IPS-15b (cell line): ENCODE measurements at regions not wholly inside any gene's neighbourhood (a gene's known extent, or its start where the extent isn't known, plus 50 kb on each side); places are given as distances from the start of the nearest gene placed in this dataset.

Experiments used
- H3K27me3 ChIP-seq: one replicate; pipeline ENCODE4 v1.6.1; 2013; ENCODE audit warnings: low read length; ENCODE audit not compliant: control insufficient read depth, insufficient read depth
- H3K36me3 ChIP-seq: one replicate; pipeline ENCODE4 v1.6.1; 2013; ENCODE audit warnings: low read length; ENCODE audit not compliant: control insufficient read depth, insufficient read depth
- H3K4me1 ChIP-seq: one replicate; pipeline ENCODE4 v1.6.1; 2013; ENCODE audit warnings: mild to moderate bottlenecking, low read length; ENCODE audit not compliant: control insufficient read depth, insufficient read depth
- H3K4me3 ChIP-seq: one replicate; pipeline ENCODE4 v1.5.1; 2013; ENCODE audit warnings: low read depth, low read length
- H3K9ac ChIP-seq: one replicate; pipeline ENCODE4 v1.6.1; 2013; ENCODE audit warnings: low read depth, mild to moderate bottlenecking, low read length
- H3K9me3 ChIP-seq: one replicate; pipeline ENCODE4 v1.6.1; 2013; ENCODE audit warnings: mild to moderate bottlenecking, low read length; ENCODE audit not compliant: control insufficient read depth, insufficient read depth

- H3K9me3 ChIP-seq = no peaks in the 10 kb centered on the region
- no peak overlapping the region for H3K4me3 ChIP-seq
- peaks cover 3% of the 10 kb centered on the region for H3K4me1 ChIP-seq
- H3K36me3 ChIP-seq = no peaks in the 10 kb centered on the region
- H3K9ac ChIP-seq = no peak overlapping the region
- no peaks in the 10 kb centered on the region for H3K27me3 ChIP-seq
These were observed 77.2 kb upstream of the BOD1 start for GRCh38 chr5:173693670-173694069.

GRCh38 chr5:173696216-173696615 lies 79.8 kb upstream of the BOD1 start:
- no peaks in the 10 kb centered on the region for H3K27me3 ChIP-seq
- no peaks in the 10 kb centered on the region for H3K36me3 ChIP-seq
- no peaks in the 10 kb centered on the region for H3K9me3 ChIP-seq
- no peak overlapping the region for H3K4me3 ChIP-seq
- H3K4me1 ChIP-seq = peaks cover 3% of the 10 kb centered on the region
- no peak overlapping the region for H3K9ac ChIP-seq

GRCh38 chr5:173697931-173698579 lies 81.6 kb upstream of the BOD1 start:
- Histone ChIP-seq H3K36me3 (no peaks in the 10 kb centered on the region), H3K9me3 (no peaks in the 10 kb centered on the region), H3K4me1 (peaks cover 3% of the 10 kb centered on the region), H3K27me3 (no peaks in the 10 kb centered on the region), H3K9ac (no peak overlapping the region), H3K4me3 (no peak overlapping the region)

- H3K4me3 ChIP-seq = no peak overlapping the region
- H3K27me3 ChIP-seq = no peaks in the 10 kb centered on the region
- no peaks in the 10 kb centered on the region for H3K9me3 ChIP-seq
- no peak overlapping the region for H3K9ac ChIP-seq
- H3K4me1 ChIP-seq = peaks cover 3% of the 10 kb centered on the region
- H3K36me3 ChIP-seq = no peaks in the 10 kb centered on the region
These were observed 83.5 kb upstream of the BOD1 start for GRCh38 chr5:173699966-173700365.

- Histone ChIP-seq H3K9ac (no peak overlapping the region), H3K27me3 (no peaks in the 10 kb centered on the region), H3K4me3 (no peak overlapping the region), H3K36me3 (no peaks in the 10 kb centered on the region), H3K4me1 (no peaks in the 10 kb centered on the region), H3K9me3 (no peaks in the 10 kb centered on the region)
These were observed 87.0 kb upstream of the BOD1 start for GRCh38 chr5:173703466-173703865.

GRCh38 chr5:173704615-173705511 lies 88.4 kb upstream of the BOD1 start:
- Histone ChIP-seq H3K4me1 (no peaks in the 10 kb centered on the region), H3K36me3 (no peaks in the 10 kb centered on the region), H3K9ac (no peak overlapping the region)

GRCh38 chr5:173705512-173706044 lies 89.1 kb upstream of the BOD1 start:
- H3K4me1 ChIP-seq = no peaks in the 10 kb centered on the region
- no peak overlapping the region for H3K9ac ChIP-seq
- no peaks in the 10 kb centered on the region for H3K27me3 ChIP-seq
- H3K9me3 ChIP-seq = no peaks in the 10 kb centered on the region
- no peak overlapping the region for H3K4me3 ChIP-seq
- H3K36me3 ChIP-seq = no peaks in the 10 kb centered on the region

More at GRCh38 chr5:173704615-173705511, 88.4 kb upstream of the BOD1 start:
- H3K9me3 ChIP-seq = no peaks in the 10 kb centered on the region
- H3K27me3 ChIP-seq = no peaks in the 10 kb centered on the region
- H3K4me3 ChIP-seq = no peak overlapping the region

GRCh38 chr5:173706700-173707099 lies 90.2 kb upstream of the BOD1 start:
- no peaks in the 10 kb centered on the region for H3K27me3 ChIP-seq
- no peaks in the 10 kb centered on the region for H3K36me3 ChIP-seq
- H3K4me3 ChIP-seq = no peak overlapping the region
- H3K9me3 ChIP-seq = no peaks in the 10 kb centered on the region
- H3K4me1 ChIP-seq = no peaks in the 10 kb centered on the region
- no peak overlapping the region for H3K9ac ChIP-seq

- H3K9me3 ChIP-seq = no peaks in the 10 kb centered on the region
- H3K9ac ChIP-seq = no peak overlapping the region
- no peaks in the 10 kb centered on the region for H3K27me3 ChIP-seq
- H3K36me3 ChIP-seq = no peaks in the 10 kb centered on the region
- H3K4me3 ChIP-seq = no peak overlapping the region
- H3K4me1 ChIP-seq = no peaks in the 10 kb centered on the region
These were observed 90.9 kb upstream of the BOD1 start for GRCh38 chr5:173707392-173707791.

GRCh38 chr5:173709145-173709544 lies 92.7 kb upstream of the BOD1 start:
- Histone ChIP-seq H3K4me1 (no peaks in the 10 kb centered on the region), H3K27me3 (no peaks in the 10 kb centered on the region), H3K4me3 (no peak overlapping the region), H3K9me3 (no peaks in the 10 kb centered on the region), H3K9ac (no peak overlapping the region), H3K36me3 (no peaks in the 10 kb centered on the region)

GRCh38 chr5:173709761-173710160 lies 93.3 kb upstream of the BOD1 start:
- Histone ChIP-seq H3K9me3 (no peaks in the 10 kb centered on the region), H3K4me3 (no peak overlapping the region), H3K4me1 (no peaks in the 10 kb centered on the region), H3K27me3 (no peaks in the 10 kb centered on the region), H3K36me3 (no peaks in the 10 kb centered on the region), H3K9ac (no peak overlapping the region)

- H3K4me3 ChIP-seq = no peak overlapping the region
- no peaks in the 10 kb centered on the region for H3K9me3 ChIP-seq
- H3K4me1 ChIP-seq = no peaks in the 10 kb centered on the region
- H3K9ac ChIP-seq = no peak overlapping the region
- no peaks in the 10 kb centered on the region for H3K27me3 ChIP-seq
- no peaks in the 10 kb centered on the region for H3K36me3 ChIP-seq
These were observed 94.1 kb upstream of the BOD1 start for GRCh38 chr5:173710528-173710927.
